Uterus (tissue), 3 donors: ENCODE measurements at regions not wholly inside any gene's neighbourhood (a gene's known extent, or its start where the extent isn't known, plus 50 kb on each side); places are given as distances from the start of the nearest gene placed in this dataset.

Experiments
- DNase-seq, 2 donors: peaks; one replicate each; pipeline ENCODE4 v3.0.0-alpha.2; 2019 to 2020
- H3K27ac ChIP-seq, 2 donors: fragments of 200-600 bp; sonication (generic); 1 replicate in 1 of 2; 2 replicates in 1 of 2; pipeline ENCODE4 v1.5.1; 2016 to 2018
- H3K27me3 ChIP-seq, 2 donors: fragments of 200-600 bp; sonication (generic); one replicate each; pipeline ENCODE4 v1.5.1; 2018 to 2019; ENCODE audit warnings: control low read depth in 1 of 2
- H3K36me3 ChIP-seq, 2 donors: fragments of 200-600 bp; sonication (generic); one replicate each; pipeline ENCODE4 v1.5.1; 2019; ENCODE audit warnings: control low read depth in 1 of 2
- H3K4me1 ChIP-seq, 2 donors: fragments of 200-600 bp; sonication (generic); one replicate each; pipeline ENCODE4 v1.5.1; 2018 to 2019; ENCODE audit warnings: control low read depth in 1 of 2
- H3K4me3 ChIP-seq, 2 donors: fragments of 200-600 bp; sonication (generic); 1 replicate in 1 of 2; 2 replicates in 1 of 2; pipeline ENCODE4 v1.5.1; 2018 to 2019; ENCODE audit warnings: mild to moderate bottlenecking in 1 of 2
- H3K9me3 ChIP-seq, 2 donors: fragments of 200-600 bp; sonication (generic); one replicate each; pipeline ENCODE4 v1.5.1; 2019; ENCODE audit warnings: control low read depth in 1 of 2
- POLR2A ChIP-seq, 2 donors: fragments of 450-650 bp; IDR thresholded peaks; one replicate each; pipeline ENCODE4 v1.6.1; 2016; ENCODE audit warnings: antibody characterized with exemption in 2 of 2, mild to moderate bottlenecking in 1 of 2, moderate library complexity in 1 of 2
- intact Hi-C: fragments of 100-400 bp; cut with DNase I; formaldehyde crosslinking; loops from one replicate; pipeline ENCODE4 v1.15.1; 2023; ENCODE audit warnings: low total_unique reads
- TF ChIP-seq, protein P1 (sequence below), 4 experiments: fragments of 200-600 bp in 2 of 4; fragments of 450-650 bp in 2 of 4; sonication (generic) in 2 of 4; IDR thresholded peaks; one replicate each; pipeline ENCODE4 v1.5.1; 2016 to 2019; ENCODE audit warnings: antibody characterized with exemption in 4 of 4, mild to moderate bottlenecking in 2 of 4, moderate library complexity in 1 of 4
- donor health status: DM: yes; HTN: yes; CAD: no.

DNA sequence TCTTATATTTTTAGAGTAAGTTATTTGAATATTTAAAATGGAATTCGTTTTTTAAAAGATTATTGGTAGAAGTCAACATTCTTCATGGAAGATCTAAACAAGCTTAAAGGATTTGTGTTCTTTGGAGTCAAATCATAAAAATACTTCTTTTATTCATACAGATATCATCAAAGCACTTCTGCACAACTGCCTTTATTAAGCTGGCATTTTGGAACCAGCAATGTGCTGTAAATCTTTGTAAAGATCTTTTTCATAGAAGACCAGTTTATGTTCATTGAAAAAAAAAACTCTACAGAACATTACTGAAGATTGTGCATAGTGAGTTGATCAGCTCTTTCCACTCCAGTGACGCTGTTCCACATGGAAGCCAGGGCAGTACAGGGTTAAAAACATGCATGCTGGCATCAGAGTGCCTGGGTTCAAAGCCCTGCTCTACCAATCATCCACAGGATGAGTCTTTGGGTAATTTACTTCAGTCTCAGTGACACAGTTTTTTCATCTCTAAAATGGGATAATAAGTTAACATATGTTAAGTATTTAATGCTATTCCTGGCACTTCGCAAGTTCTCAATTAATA lies 109.6 kb upstream of the SLC38A4 start:
- Histone ChIP-seq H3K27ac (no peak overlapping the region), H3K27me3 (no peaks in the 10 kb centered on the region), H3K9me3 (no peaks in the 10 kb centered on the region), H3K4me1 (no peaks in the 10 kb centered on the region), H3K4me3 (no peak overlapping the region), H3K36me3 (no peaks in the 10 kb centered on the region)
- no peak for DNase-seq
- no peak for TF ChIP-seq POLR2A (IDR thresholded peaks at IDR 0.05)
- TF ChIP-seq, protein P1, sequence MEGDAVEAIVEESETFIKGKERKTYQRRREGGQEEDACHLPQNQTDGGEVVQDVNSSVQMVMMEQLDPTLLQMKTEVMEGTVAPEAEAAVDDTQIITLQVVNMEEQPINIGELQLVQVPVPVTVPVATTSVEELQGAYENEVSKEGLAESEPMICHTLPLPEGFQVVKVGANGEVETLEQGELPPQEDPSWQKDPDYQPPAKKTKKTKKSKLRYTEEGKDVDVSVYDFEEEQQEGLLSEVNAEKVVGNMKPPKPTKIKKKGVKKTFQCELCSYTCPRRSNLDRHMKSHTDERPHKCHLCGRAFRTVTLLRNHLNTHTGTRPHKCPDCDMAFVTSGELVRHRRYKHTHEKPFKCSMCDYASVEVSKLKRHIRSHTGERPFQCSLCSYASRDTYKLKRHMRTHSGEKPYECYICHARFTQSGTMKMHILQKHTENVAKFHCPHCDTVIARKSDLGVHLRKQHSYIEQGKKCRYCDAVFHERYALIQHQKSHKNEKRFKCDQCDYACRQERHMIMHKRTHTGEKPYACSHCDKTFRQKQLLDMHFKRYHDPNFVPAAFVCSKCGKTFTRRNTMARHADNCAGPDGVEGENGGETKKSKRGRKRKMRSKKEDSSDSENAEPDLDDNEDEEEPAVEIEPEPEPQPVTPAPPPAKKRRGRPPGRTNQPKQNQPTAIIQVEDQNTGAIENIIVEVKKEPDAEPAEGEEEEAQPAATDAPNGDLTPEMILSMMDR (IDR thresholded peaks at IDR 0.05), result no peak
- intact Hi-C loops, result no loop called here

DNA sequence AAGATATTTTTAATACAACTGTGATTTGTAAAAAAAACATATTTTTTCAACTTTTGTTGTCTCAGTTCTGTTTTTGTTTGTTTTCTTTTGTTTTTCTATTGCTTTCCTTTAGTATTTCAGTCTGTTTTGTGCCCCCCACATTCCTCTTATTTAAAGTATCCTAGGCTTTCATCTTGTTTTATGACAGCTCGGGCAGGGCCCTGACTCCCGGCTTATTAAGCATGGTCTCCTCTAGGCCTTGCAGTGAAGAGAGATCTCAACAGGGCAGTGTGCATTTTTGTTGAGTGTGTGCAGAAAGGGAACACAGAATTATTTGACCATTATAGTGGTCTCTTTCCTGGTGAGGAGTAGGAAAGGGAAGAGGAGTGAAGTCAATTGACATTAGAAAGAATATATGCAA lies 110.2 kb upstream of the SLC38A4 start:
- no peak for TF ChIP-seq POLR2A (IDR thresholded peaks at IDR 0.05)
- TF ChIP-seq, protein P1 (IDR thresholded peaks at IDR 0.05), result no peak
- Histone ChIP-seq H3K4me3 (no peak overlapping the region), H3K27me3 (no peaks in the 10 kb centered on the region), H3K9me3 (no peaks in the 10 kb centered on the region), H3K36me3 (no peaks in the 10 kb centered on the region), H3K4me1 (no peaks in the 10 kb centered on the region), H3K27ac (no peak overlapping the region)
- intact Hi-C loops, result no loop called here
- DNase-seq, result no peak

DNA sequence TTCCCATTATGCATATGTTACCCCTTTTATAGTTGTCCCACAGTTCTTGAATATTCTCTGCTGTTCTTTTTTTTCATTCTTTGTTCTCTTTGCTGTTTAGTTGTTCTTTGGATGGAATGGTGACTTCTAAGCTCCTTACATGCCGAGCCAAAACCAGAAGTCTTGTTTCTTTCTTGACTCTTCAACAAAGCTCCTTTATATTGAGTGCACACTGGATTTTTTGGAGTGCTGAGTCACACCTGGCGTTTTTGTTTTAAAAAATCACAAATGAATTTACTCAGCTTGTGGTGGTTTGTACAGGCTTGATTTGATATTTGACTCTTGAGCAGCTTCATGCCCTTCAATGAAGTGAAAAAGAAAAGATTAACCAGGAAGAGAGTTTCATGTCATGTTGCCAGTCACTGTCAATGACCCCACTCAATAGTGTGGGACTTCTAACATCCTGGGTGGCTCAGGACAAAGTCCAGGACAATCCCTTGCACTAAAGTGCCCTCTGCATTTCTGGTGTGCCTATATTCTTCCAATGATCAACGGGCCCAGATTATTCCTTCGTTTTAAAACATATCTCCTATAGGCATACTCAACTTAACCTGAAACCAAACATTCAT lies 112.4 kb upstream of the SLC38A4 start:
- DNase-seq, result no peak
- H3K4me1 ChIP-seq, result no peaks in the 10 kb centered on the region
- H3K9me3 ChIP-seq, result no peaks in the 10 kb centered on the region
- intact Hi-C loops, result no loop called here
- no peaks in the 10 kb centered on the region for H3K27me3 ChIP-seq
- no peak for TF ChIP-seq POLR2A (IDR thresholded peaks at IDR 0.05)
- TF ChIP-seq, protein P1 (IDR thresholded peaks at IDR 0.05), result no peak
- H3K4me3 ChIP-seq, result no peak overlapping the region
- no peaks in the 10 kb centered on the region for H3K36me3 ChIP-seq
- no peak overlapping the region for H3K27ac ChIP-seq

DNA sequence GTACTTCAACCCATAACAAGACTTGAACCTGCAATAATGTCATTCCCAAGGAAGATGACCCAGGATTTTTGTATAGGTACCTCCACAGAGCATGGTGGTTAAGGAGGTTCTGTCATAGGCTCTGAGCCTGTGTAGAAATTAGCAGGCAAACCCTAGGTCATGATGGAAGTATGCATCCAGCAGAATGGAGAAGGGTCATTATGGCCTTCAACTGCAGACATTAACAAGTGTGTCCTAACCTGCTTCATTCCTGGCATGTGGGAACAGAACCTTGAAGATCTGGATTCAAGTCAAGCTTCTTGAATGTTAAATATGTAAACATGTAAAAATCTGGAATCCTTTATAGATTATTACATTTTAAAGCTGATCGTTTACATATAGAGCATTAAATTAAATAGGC lies 116.2 kb upstream of the SLC38A4 start:
- intact Hi-C loops, result no loop called here
- H3K9me3 ChIP-seq, result no peaks in the 10 kb centered on the region
- H3K4me3 ChIP-seq, result no peak overlapping the region
- no peaks in the 10 kb centered on the region for H3K36me3 ChIP-seq
- no peak overlapping the region for H3K27ac ChIP-seq
- H3K4me1 ChIP-seq, result no peaks in the 10 kb centered on the region
- DNase-seq, result no peak
- no peaks in the 10 kb centered on the region for H3K27me3 ChIP-seq
- TF ChIP-seq POLR2A (IDR thresholded peaks at IDR 0.05), result no peak
- TF ChIP-seq, protein P1 (IDR thresholded peaks at IDR 0.05), result no peak

DNA sequence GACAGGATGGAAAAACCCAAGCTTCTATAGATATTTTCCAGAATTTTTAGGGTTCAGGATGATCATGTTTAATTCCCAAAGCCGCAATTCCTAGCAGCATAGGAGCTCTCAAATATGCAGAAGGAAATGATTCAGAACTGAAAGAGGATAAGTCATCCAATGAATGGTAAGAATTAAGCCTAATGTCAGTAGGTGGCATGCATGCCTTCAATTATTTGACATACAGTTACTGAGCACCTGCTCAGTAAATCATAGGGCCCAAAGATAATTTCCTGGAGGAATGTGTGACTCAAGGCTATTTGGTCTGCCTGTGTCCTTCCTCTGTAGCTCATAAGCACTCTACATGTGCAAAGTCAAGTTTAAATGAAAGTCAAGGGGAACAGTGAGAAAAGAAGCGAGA lies 116.8 kb upstream of the SLC38A4 start:
- H3K27me3 ChIP-seq, result no peaks in the 10 kb centered on the region
- no peaks in the 10 kb centered on the region for H3K36me3 ChIP-seq
- H3K4me3 ChIP-seq, result no peak overlapping the region
- intact Hi-C loops, result no loop called here
- no peak for DNase-seq
- no peaks in the 10 kb centered on the region for H3K9me3 ChIP-seq
- no peak overlapping the region for H3K27ac ChIP-seq
- H3K4me1 ChIP-seq, result no peaks in the 10 kb centered on the region
- no peak for TF ChIP-seq POLR2A (IDR thresholded peaks at IDR 0.05)
- TF ChIP-seq, protein P1 (IDR thresholded peaks at IDR 0.05), result no peak
